Sigmoid colon (tissue), 4 donors: ENCODE measurements at regions not wholly inside any gene's neighbourhood (a gene's known extent, or its start where the extent isn't known, plus 50 kb on each side); places are given as distances from the start of the nearest gene placed in this dataset.

Experiments
- POLR2A ChIP-seq, 2 donors: fragments of 450-650 bp; IDR thresholded peaks; one replicate each; pipeline ENCODE4 v1.6.1; 2016; ENCODE audit warnings: antibody characterized with exemption in 2 of 2, mild to moderate bottlenecking in 2 of 2, moderate library complexity in 2 of 2
- POLR2AphosphoS5 ChIP-seq, 4 donors: sonication (generic); formaldehyde crosslinking; IDR thresholded peaks; one replicate each; pipeline ENCODE4 v1.6.1; 2017; ENCODE audit warnings: antibody characterized with exemption in 4 of 4
- TF ChIP-seq, protein P1 (sequence below), 4 experiments: fragments of 450-650 bp in 3 of 4; fragments of 200-600 bp in 1 of 4; IDR thresholded peaks; one replicate each; pipeline ENCODE4 v1.5.1; 2016 to 2019; ENCODE audit warnings: antibody characterized with exemption in 4 of 4, mild to moderate bottlenecking in 3 of 4, moderate library complexity in 2 of 4

DNA sequence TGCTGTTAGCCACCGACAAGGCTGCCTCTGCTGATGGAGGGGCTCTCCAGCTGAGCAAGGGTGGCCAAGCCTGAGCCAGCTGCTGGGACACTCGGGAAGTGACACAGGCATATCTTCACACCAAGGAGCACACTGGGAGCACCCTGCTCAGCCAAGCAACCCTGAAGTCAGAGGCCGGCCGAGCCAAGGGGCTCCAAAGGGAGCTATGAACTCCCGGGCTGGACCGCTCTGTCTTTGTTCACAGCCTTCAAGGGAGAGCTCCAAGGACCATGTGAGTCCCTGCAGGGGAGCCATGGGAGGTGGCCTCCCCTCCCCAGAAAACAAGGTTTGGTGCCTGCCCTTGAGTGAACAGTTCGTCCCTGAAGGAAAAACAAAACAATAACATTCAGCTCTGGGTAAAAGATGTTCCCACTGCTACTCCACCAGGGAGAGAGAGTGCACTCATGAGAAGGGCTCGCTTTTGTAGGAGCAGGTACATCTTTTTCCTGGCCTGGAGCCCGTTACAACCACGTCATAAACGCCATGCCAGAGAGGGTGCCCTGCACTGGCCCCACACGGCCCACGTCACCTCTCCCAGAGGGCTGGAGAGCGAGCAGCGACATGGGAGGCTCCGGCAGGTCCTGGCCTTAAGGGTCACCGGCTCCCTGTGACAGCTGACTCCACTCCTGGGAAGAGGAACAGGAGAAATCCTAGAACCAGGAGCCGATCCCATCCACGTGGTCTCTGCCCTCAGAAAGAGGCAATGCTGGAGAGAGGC, 56.3 kb upstream of the SLC25A33 start:
- no peak for TF ChIP-seq POLR2AphosphoS5 (IDR thresholded peaks at IDR 0.05)
- TF ChIP-seq, protein P1, sequence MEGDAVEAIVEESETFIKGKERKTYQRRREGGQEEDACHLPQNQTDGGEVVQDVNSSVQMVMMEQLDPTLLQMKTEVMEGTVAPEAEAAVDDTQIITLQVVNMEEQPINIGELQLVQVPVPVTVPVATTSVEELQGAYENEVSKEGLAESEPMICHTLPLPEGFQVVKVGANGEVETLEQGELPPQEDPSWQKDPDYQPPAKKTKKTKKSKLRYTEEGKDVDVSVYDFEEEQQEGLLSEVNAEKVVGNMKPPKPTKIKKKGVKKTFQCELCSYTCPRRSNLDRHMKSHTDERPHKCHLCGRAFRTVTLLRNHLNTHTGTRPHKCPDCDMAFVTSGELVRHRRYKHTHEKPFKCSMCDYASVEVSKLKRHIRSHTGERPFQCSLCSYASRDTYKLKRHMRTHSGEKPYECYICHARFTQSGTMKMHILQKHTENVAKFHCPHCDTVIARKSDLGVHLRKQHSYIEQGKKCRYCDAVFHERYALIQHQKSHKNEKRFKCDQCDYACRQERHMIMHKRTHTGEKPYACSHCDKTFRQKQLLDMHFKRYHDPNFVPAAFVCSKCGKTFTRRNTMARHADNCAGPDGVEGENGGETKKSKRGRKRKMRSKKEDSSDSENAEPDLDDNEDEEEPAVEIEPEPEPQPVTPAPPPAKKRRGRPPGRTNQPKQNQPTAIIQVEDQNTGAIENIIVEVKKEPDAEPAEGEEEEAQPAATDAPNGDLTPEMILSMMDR (IDR thresholded peaks at IDR 0.05) = no peak
- TF ChIP-seq POLR2A (IDR thresholded peaks at IDR 0.05) = no peak
